ENCODE measurements at regions not wholly inside any gene's neighbourhood (a gene's known extent, or its start where the extent isn't known, plus 50 kb on each side); places are given as distances from the start of the nearest gene placed in this dataset.

DNA sequence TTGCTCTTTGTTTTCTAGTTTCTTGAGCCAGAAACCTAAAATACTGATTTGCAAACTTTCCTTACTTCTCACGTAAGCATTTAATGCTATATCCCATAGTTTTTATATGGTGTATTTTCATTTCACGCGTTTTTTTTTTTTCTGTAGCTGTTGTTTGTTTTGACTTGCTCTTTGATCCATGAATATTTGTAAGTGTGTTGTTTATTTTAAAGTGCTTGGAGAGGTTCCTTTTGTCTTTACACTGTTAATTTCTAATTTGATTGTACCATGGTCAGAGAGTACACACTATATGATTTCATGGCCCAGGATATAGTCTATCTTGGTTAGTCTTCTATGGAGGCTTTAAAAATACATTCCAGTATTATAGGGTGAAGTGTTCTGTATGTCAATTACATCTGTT, 84.8 kb upstream of the RNF217 start:
- TF ChIP-seq, protein P1, sequence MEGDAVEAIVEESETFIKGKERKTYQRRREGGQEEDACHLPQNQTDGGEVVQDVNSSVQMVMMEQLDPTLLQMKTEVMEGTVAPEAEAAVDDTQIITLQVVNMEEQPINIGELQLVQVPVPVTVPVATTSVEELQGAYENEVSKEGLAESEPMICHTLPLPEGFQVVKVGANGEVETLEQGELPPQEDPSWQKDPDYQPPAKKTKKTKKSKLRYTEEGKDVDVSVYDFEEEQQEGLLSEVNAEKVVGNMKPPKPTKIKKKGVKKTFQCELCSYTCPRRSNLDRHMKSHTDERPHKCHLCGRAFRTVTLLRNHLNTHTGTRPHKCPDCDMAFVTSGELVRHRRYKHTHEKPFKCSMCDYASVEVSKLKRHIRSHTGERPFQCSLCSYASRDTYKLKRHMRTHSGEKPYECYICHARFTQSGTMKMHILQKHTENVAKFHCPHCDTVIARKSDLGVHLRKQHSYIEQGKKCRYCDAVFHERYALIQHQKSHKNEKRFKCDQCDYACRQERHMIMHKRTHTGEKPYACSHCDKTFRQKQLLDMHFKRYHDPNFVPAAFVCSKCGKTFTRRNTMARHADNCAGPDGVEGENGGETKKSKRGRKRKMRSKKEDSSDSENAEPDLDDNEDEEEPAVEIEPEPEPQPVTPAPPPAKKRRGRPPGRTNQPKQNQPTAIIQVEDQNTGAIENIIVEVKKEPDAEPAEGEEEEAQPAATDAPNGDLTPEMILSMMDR (IDR thresholded peaks at IDR 0.05), result no peak
- no peaks in the 10 kb centered on the region for H3K27me3 Mint-ChIP-seq (ENCODE audit: insufficient read depth)
- H3K4me1 Mint-ChIP-seq (ENCODE audit: low read depth), result peaks cover 20% of the 10 kb centered on the region
- no peaks in the 10 kb centered on the region for H3K36me3 Mint-ChIP-seq (ENCODE audit: low read depth)
- DNase-seq, result no peak
- no peak overlapping the region for H3K27ac Mint-ChIP-seq
- no peaks in the 10 kb centered on the region for H3K9me3 Mint-ChIP-seq
- H3K4me3 Mint-ChIP-seq, result no peak overlapping the region

DNA sequence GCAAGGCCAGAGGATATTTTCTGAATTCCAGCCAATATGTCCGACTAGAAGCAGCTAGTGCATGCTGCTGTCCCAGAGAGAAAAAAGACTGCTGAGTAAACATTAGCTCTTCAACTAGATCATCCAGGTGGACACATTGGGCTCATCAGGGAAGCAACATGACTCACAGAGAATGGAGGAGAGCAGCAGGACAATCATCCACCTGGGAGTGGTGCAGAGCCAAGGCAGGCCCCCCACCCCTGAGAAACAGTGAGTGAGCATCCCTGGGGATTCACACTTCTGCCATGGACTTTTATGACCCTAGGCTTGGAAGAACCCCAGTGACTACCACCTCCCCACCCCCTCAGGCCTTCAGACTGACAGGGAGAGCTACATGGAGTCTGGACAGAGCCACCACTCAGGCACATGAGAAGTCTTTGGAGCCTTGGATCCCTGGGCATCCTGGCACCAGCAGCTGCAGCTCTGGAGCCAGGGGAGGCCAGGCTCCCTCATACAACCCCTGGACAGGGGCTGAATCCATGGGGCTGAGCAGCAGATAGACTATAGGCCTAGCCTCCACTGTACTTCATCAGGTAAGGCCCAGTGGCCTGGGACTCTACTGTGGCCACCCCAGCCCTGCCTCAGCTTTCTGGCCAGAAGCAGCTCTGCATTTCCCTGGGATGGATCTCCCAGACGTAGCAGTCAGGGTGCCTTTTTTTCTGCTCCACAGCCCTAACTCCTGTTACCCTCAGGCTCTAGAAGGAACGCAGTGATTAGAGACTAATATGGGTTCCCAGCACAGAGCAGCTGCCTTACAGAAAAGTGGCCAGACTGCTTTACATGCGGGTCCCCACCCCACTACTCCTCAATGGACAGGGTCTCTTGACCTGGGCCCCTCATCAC, 82.9 kb upstream of the RNF217 start:
- TF ChIP-seq, protein P1 (IDR thresholded peaks at IDR 0.05), result no peak
- no peaks in the 10 kb centered on the region for H3K36me3 Mint-ChIP-seq (ENCODE audit: low read depth)
- no peak overlapping the region for H3K27ac Mint-ChIP-seq
- H3K27me3 Mint-ChIP-seq (ENCODE audit: insufficient read depth), result no peaks in the 10 kb centered on the region
- peaks cover 32% of the 10 kb centered on the region for H3K4me1 Mint-ChIP-seq (ENCODE audit: low read depth)
- H3K9me3 Mint-ChIP-seq, result no peaks in the 10 kb centered on the region
- no peak for DNase-seq
- no peak overlapping the region for H3K4me3 Mint-ChIP-seq

DNA sequence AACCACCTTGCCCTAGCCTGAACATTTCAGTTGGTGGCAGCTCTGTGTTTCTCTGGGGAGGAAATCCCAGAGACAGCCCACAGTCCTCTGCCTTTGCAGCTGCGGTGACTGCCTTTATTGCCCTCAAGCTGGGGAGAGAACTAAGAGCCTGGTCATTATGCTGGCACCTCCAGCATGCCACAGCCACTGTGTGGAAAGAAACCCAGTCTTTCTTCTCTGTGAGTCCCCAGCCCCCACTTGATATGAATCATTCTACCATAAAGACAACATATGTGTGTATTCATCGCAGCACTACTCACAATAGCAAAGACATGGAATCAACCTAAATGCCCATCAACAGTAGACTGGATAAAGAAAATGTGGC, 82.3 kb upstream of the RNF217 start:
- H3K9me3 Mint-ChIP-seq, result no peaks in the 10 kb centered on the region
- TF ChIP-seq, protein P1 (IDR thresholded peaks at IDR 0.05), result no peak
- DNase-seq, result no peak
- peaks cover 34% of the 10 kb centered on the region for H3K4me1 Mint-ChIP-seq (ENCODE audit: low read depth)
- H3K36me3 Mint-ChIP-seq (ENCODE audit: low read depth), result no peaks in the 10 kb centered on the region
- H3K27ac Mint-ChIP-seq, result no peak overlapping the region
- H3K4me3 Mint-ChIP-seq, result no peak overlapping the region
- 0 out of 2 replicates have a peak, but pooled peaks cover under 1% of the 10 kb centered on the region for H3K27me3 Mint-ChIP-seq (ENCODE audit: insufficient read depth)

DNA sequence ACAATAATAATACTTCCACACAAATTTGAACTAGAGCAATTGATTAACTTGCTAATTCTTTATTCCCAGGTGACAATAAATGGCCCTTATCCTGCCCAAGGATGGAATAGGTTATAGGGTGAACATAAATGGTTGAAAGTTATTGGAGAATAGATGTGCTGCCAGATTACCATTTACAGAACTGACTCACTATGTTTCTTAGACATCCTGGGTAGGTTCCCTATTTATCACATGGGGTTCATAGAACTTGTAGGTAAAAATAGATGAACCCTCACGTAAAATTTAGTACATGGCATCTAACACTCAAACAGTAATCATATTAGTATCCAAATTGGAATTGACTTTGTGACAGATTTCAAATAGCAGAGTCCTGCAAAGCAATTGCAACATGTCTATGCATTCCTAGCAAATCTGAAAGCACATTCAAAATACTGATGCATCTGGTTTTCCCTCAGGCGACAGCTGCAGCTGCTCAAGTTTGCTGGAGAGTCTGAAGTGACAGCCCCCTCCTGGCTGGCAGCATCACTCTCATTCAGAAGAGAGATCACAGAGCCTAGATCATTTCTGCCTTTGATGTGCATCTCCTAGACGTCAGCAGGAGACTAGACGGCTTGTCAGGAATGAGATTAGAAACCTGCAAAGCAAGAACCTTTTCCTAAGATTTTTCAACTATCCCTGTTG, 80.2 kb upstream of the RNF217 start:
- Mint-ChIP-seq H3K4me1 (ENCODE audit: low read depth) (peaks cover 40% of the 10 kb centered on the region), H3K27ac (peak overlapping the region; percentile 83), H3K27me3 (ENCODE audit: insufficient read depth) (0 out of 2 replicates have a peak, but pooled peaks cover 2% of the 10 kb centered on the region), H3K9me3 (no peaks in the 10 kb centered on the region), H3K36me3 (ENCODE audit: low read depth) (no peaks in the 10 kb centered on the region), H3K4me3 (peak overlapping the region; percentile 78)
- peak; percentile 39 for DNase-seq
- TF ChIP-seq, protein P1 (IDR thresholded peaks at IDR 0.05), result 0 out of 2 replicates have a peak, but pooled peaks have one; percentile 11

DNA sequence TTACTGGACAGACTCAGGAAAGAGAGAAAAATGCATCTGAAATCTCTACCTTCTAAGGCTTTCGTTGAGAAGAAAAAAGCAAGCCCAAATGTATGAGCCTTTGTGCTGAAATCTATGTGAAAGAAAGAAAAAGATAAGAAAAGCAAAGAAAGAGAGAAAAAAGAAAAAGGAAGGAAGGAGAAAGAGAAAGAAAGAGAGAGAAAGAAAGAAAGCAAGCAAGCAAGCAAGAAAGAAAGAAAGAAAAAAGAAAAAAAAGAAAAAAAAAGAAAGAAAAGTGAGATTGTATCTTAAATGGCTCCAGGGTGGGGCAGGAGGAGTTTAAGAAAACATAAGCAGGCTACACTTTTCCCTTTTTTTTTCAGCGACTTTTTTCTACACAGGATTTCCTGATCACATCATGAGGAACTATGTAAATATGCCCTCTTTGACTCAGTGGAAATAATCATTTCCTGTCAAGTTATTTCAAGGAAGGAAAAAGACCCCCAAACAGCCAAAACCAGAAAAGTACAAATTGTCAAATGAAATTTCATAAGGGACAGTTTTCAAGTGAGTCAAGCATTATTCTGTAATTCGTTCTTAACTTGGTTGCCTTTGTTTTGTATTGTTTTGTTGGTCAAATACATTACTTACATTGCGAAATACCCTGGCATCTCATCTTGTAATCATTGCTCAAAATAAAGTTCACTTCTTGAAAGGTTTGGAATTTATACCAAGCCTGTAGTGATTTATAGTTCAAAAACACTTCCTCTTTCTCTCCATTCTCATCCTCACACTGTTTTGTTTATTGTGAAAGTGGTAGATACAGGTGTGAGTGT, 79.5 kb upstream of the RNF217 start:
- Mint-ChIP-seq H3K9me3 (no peaks in the 10 kb centered on the region), H3K27me3 (ENCODE audit: insufficient read depth) (0 out of 2 replicates have a peak, but pooled peaks cover 2% of the 10 kb centered on the region), H3K36me3 (ENCODE audit: low read depth) (no peaks in the 10 kb centered on the region), H3K27ac (peak overlapping the region; percentile 83), H3K4me3 (peak overlapping the region; percentile 78), H3K4me1 (ENCODE audit: low read depth) (peaks cover 40% of the 10 kb centered on the region)
- peak; percentile 45 for DNase-seq
- TF ChIP-seq, protein P1 (IDR thresholded peaks at IDR 0.05), result no peak
